GM12892 (cell line): ENCODE measurements at regions not wholly inside any gene's neighbourhood (a gene's known extent, or its start where the extent isn't known, plus 50 kb on each side); places are given as distances from the start of the nearest gene placed in this dataset.

Source experiments
- POLR2A ChIP-seq: IDR thresholded peaks from 2 replicates; pipeline ENCODE4 v1.6.1; 2011; ENCODE audit warnings: low read depth, low read length, control low read depth
- POLR2AphosphoS5 ChIP-seq: IDR thresholded peaks from 2 replicates; pipeline ENCODE4 v1.6.1; 2011; ENCODE audit warnings: low read depth, low read length, control low read depth
- TAF1 ChIP-seq: IDR thresholded peaks from 2 replicates; pipeline ENCODE4 v1.6.1; 2011; ENCODE audit warnings: low read depth, mild to moderate bottlenecking, control low read depth, low read length, borderline replicate concordance

DNA sequence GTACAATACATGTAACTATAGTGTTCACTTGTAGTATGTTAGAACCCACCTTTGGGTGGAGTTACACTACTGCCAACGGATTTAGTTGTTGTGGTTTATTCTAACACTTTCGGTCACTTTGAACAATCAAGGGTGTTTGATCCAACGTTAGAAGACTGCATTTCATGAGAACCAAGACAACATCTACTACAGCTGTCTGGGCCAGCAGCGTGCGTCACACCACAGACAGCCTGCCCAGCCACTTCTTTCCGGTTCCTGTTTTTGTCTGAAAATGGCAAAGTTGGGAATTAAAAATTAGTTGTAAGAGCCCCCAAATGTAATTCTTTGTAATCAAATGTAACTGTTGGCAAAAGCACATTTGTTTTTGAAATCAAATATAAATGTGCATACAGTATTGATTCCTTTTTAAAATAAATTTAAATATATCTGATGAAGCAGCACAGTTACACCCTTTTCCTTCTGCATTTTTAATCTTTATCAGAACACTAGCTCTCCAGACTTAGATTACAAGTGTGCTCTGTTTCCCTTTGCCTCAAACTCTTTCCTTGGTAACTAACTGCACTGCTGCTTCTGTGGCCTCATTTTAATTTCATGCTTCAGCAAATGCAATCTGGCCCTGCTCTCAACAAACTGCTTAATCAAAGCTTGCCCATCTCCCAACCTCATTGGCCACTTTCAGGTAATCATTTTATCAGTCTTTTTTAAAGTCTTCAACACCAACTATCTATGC lies 86.6 kb upstream of the DPH5 start:
- no peak for TF ChIP-seq POLR2A
- no peak for TF ChIP-seq POLR2AphosphoS5
- no peak for TF ChIP-seq TAF1
